Spinal cord (tissue), 9 donors: ENCODE measurements at regions not wholly inside any gene's neighbourhood (a gene's known extent, or its start where the extent isn't known, plus 50 kb on each side); places are given as distances from the start of the nearest gene placed in this dataset.

Experiments
- DNase-seq, 6 donors: peaks; one replicate each; pipeline versions ENCODE4 v3.0.0 to v3.0.0-alpha.2; 2013 to 2015; ENCODE audit warnings: low spot score in 6 of 6, low read depth in 4 of 6
- H3K27ac ChIP-seq: one replicate; pipeline ENCODE4 v1.5.1; 2013; ENCODE audit warnings: low read depth, low read length, control low read depth
- H3K27me3 ChIP-seq: one replicate; pipeline ENCODE4 v1.6.1; 2013; ENCODE audit warnings: low read length; ENCODE audit not compliant: control insufficient read depth, insufficient read depth
- H3K36me3 ChIP-seq: one replicate; pipeline ENCODE4 v1.6.1; 2013; ENCODE audit warnings: low read length; ENCODE audit not compliant: control insufficient read depth, insufficient read depth
- H3K4me1 ChIP-seq: one replicate; pipeline ENCODE4 v1.6.1; 2013; ENCODE audit warnings: low read length; ENCODE audit not compliant: control insufficient read depth, insufficient read depth
- H3K4me3 ChIP-seq: one replicate; pipeline ENCODE4 v1.5.1; 2013; ENCODE audit warnings: low read depth, low read length, control low read depth
- H3K9me3 ChIP-seq: one replicate; pipeline ENCODE4 v1.6.1; 2013; ENCODE audit warnings: low read length; ENCODE audit not compliant: control insufficient read depth, insufficient read depth
- WGBS: methylation state at CpG from one replicate; pipeline ENCODE4 v1.1.5; 2013; ENCODE audit warnings: missing lambda C conversion rate; ENCODE audit not compliant: insufficient coverage; 5-methylcytosine and 5-hydroxymethylcytosine counted together
- donor health status: healthy.

- Histone ChIP-seq H3K27me3 (no peaks in the 10 kb centered on the region), H3K27ac (no peak overlapping the region), H3K36me3 (no peaks in the 10 kb centered on the region), H3K4me3 (no peak overlapping the region), H3K4me1 (no peaks in the 10 kb centered on the region), H3K9me3 (no peaks in the 10 kb centered on the region)
- DNase-seq = no peak
- WGBS = no CpG with 5 or more reads among the region's 2 CpGs
Measured at GRCh38 chr21:35652872-35653271, 407.5 kb downstream of the SETD4 start.

- Histone ChIP-seq H3K9me3 (no peaks in the 10 kb centered on the region), H3K27me3 (no peaks in the 10 kb centered on the region), H3K4me3 (no peak overlapping the region), H3K36me3 (no peaks in the 10 kb centered on the region), H3K4me1 (no peaks in the 10 kb centered on the region), H3K27ac (no peak overlapping the region)
- DNase-seq = no peak
- 100% methylated on average over 1 of the region's 2 CpGs for WGBS
Measured at GRCh38 chr21:35652196-35652595, 408.1 kb downstream of the SETD4 start.

GRCh38 chr21:35651196-35651595 lies 409.1 kb downstream of the SETD4 start:
- no peak for DNase-seq

GRCh38 chr21:35649186-35649585 lies 411.1 kb downstream of the SETD4 start:
- WGBS = 77% methylated on average over 1 of the region's 4 CpGs

More at GRCh38 chr21:35651196-35651595, 409.1 kb downstream of the SETD4 start:
- Histone ChIP-seq H3K27ac (no peak overlapping the region), H3K4me3 (no peak overlapping the region), H3K27me3 (no peaks in the 10 kb centered on the region), H3K4me1 (no peaks in the 10 kb centered on the region), H3K9me3 (no peaks in the 10 kb centered on the region), H3K36me3 (no peaks in the 10 kb centered on the region)
- WGBS = no CpG with 5 or more reads among the region's 4 CpGs

GRCh38 chr21:35648512-35648911 lies 411.8 kb downstream of the SETD4 start:
- 0% methylated on average over 1 of the region's 2 CpGs for WGBS
- H3K9me3 ChIP-seq = no peaks in the 10 kb centered on the region
- DNase-seq = no peak

More at GRCh38 chr21:35649186-35649585, 411.1 kb downstream of the SETD4 start:
- no peak overlapping the region for H3K27ac ChIP-seq
- H3K36me3 ChIP-seq = no peaks in the 10 kb centered on the region
- no peaks in the 10 kb centered on the region for H3K27me3 ChIP-seq
- no peaks in the 10 kb centered on the region for H3K9me3 ChIP-seq
- no peak for DNase-seq
- H3K4me3 ChIP-seq = no peak overlapping the region
- H3K4me1 ChIP-seq = no peaks in the 10 kb centered on the region

GRCh38 chr21:35646606-35647005 lies 413.7 kb downstream of the SETD4 start:
- H3K27me3 ChIP-seq = no peaks in the 10 kb centered on the region
- WGBS = 80% methylated on average over 2 of the region's 2 CpGs
- H3K36me3 ChIP-seq = no peaks in the 10 kb centered on the region
- DNase-seq = peak in 1 of 6 donors; percentile 2
- H3K27ac ChIP-seq = no peak overlapping the region
- H3K4me1 ChIP-seq = no peaks in the 10 kb centered on the region
- H3K4me3 ChIP-seq = no peak overlapping the region
- no peaks in the 10 kb centered on the region for H3K9me3 ChIP-seq

More at GRCh38 chr21:35648512-35648911, 411.8 kb downstream of the SETD4 start:
- no peaks in the 10 kb centered on the region for H3K4me1 ChIP-seq
- no peaks in the 10 kb centered on the region for H3K36me3 ChIP-seq
- H3K4me3 ChIP-seq = no peak overlapping the region
- H3K27me3 ChIP-seq = no peaks in the 10 kb centered on the region
- no peak overlapping the region for H3K27ac ChIP-seq

GRCh38 chr21:35645991-35646390 lies 414.3 kb downstream of the SETD4 start:
- H3K4me1 ChIP-seq = no peaks in the 10 kb centered on the region
- no peaks in the 10 kb centered on the region for H3K9me3 ChIP-seq
- H3K36me3 ChIP-seq = no peaks in the 10 kb centered on the region
- DNase-seq = no peak
- no peak overlapping the region for H3K4me3 ChIP-seq
- H3K27ac ChIP-seq = no peak overlapping the region
- no peaks in the 10 kb centered on the region for H3K27me3 ChIP-seq
- WGBS = 67% methylated on average over 1 of the region's 2 CpGs

- H3K27ac ChIP-seq = no peak overlapping the region
- no peaks in the 10 kb centered on the region for H3K36me3 ChIP-seq
- H3K4me1 ChIP-seq = no peaks in the 10 kb centered on the region
- no peaks in the 10 kb centered on the region for H3K9me3 ChIP-seq
- 88% methylated on average over 2 of the region's 2 CpGs for WGBS
- DNase-seq = no peak
- H3K27me3 ChIP-seq = no peaks in the 10 kb centered on the region
- no peak overlapping the region for H3K4me3 ChIP-seq
Measured at GRCh38 chr21:35644523-35644922, 415.8 kb downstream of the SETD4 start.

GRCh38 chr21:35643176-35643575 lies 417.1 kb downstream of the SETD4 start:
- Histone ChIP-seq H3K9me3 (no peaks in the 10 kb centered on the region), H3K27me3 (no peaks in the 10 kb centered on the region), H3K27ac (no peak overlapping the region), H3K4me3 (no peak overlapping the region), H3K36me3 (no peaks in the 10 kb centered on the region), H3K4me1 (no peaks in the 10 kb centered on the region)
- 65% methylated on average over 1 of the region's 4 CpGs for WGBS
- DNase-seq = no peak

GRCh38 chr21:35641271-35642016 lies 418.9 kb downstream of the SETD4 start:
- H3K4me3 ChIP-seq = no peak overlapping the region
- no peaks in the 10 kb centered on the region for H3K36me3 ChIP-seq
- no peaks in the 10 kb centered on the region for H3K27me3 ChIP-seq
- DNase-seq = no peak
- H3K4me1 ChIP-seq = no peaks in the 10 kb centered on the region
- H3K27ac ChIP-seq = no peak overlapping the region
- 89% methylated on average over 4 of the region's 4 CpGs for WGBS
- no peaks in the 10 kb centered on the region for H3K9me3 ChIP-seq
